PC-3 (cell line): ENCODE measurements at regions not wholly inside any gene's neighbourhood (a gene's known extent, or its start where the extent isn't known, plus 50 kb on each side); places are given as distances from the start of the nearest gene placed in this dataset.

Experiments used
- ATAC-seq: fragments of 200-7000 bp; cut with Tn5 transposase; 2 replicates; pipeline ENCODE4 v1.9.1; 2020; ENCODE audit warnings: mild to moderate bottlenecking, moderate library complexity
- BruUV-seq: library from RNA; stranded (reverse); fragments of 400-500 nt; replicated peaks from 2 replicates; lab custom pipeline; 2021; lab: Mats Ljungman, UMichigan
- CTCF ChIA-PET: fragments of 300-600 bp; sonication (Branson Sonifier 250); formaldehyde crosslinking; loops from one replicate; lab custom pipeline; 2022; ENCODE audit warnings: antibody characterized with exemption; lab: Charles Lee
- POLR2A ChIA-PET: fragments of 300-600 bp; sonication (Branson Sonifier 250); formaldehyde crosslinking; loops from one replicate; lab custom pipeline; 2022; ENCODE audit warnings: antibody characterized with exemption; ENCODE audit not compliant: unreplicated experiment; lab: Charles Lee
- DNase-seq: peaks from one replicate; pipeline ENCODE4 v3.0.0-alpha.2; 2015
- H2AFZ ChIP-seq: fragments of 300-600 bp; sonication (generic); 2 replicates; pipeline ENCODE4 v1.6.0; 2016; ENCODE audit warnings: antibody characterized with exemption, low read length
- H3F3A ChIP-seq: fragments of 300-600 bp; sonication (generic); one replicate; pipeline ENCODE4 v1.6.0; 2017; ENCODE audit warnings: antibody characterized with exemption, low read length, control low read depth, mild to moderate bottlenecking; ENCODE audit not compliant: unreplicated experiment
- H3K27ac ChIP-seq: fragments of 300-600 bp; sonication (generic); 2 replicates; pipeline ENCODE4 v1.5.1; 2016; ENCODE audit warnings: mild to moderate bottlenecking, low read length
- H3K27me3 ChIP-seq: fragments of 300-600 bp; sonication (generic); 2 replicates; pipeline ENCODE4 v1.6.1; 2016; ENCODE audit warnings: low read length, mixed read lengths
- H3K36me3 ChIP-seq: fragments of 300-600 bp; sonication (generic); 2 replicates; pipeline ENCODE4 v1.6.1; 2016; ENCODE audit warnings: low read depth, mixed run types, low read length, mixed read lengths
- H3K4me1 ChIP-seq: fragments of 300-600 bp; sonication (generic); 2 replicates; pipeline ENCODE4 v1.5.1; 2016; ENCODE audit warnings: low read length; ENCODE audit not compliant: insufficient read depth
- H3K4me2 ChIP-seq: fragments of 300-600 bp; sonication (generic); 2 replicates; pipeline ENCODE4 v1.6.0; 2016; ENCODE audit warnings: low read length
- H3K4me3 ChIP-seq: fragments of 300-600 bp; sonication (generic); 2 replicates; pipeline ENCODE4 v1.5.1; 2016; ENCODE audit warnings: mild to moderate bottlenecking, low read length, mixed read lengths
- H3K79me2 ChIP-seq: fragments of 300-600 bp; sonication (generic); 2 replicates; pipeline ENCODE4 v1.6.1; 2017; ENCODE audit warnings: low read length, mixed read lengths
- H3K9ac ChIP-seq: fragments of 300-600 bp; sonication (generic); 2 replicates; pipeline ENCODE4 v1.6.0; 2016; ENCODE audit warnings: mild to moderate bottlenecking, low read length
- H3K9me2 ChIP-seq: fragments of 300-600 bp; sonication (generic); replicated peaks from 2 replicates; pipeline ENCODE4 v1.6.1; 2016; ENCODE audit warnings: mixed run types, low read length, mixed read lengths
- H3K9me3 ChIP-seq: fragments of 300-600 bp; sonication (generic); 2 replicates; pipeline ENCODE4 v1.6.1; 2016; ENCODE audit warnings: low read length, mixed read lengths
- H4K20me1 ChIP-seq: fragments of 300-600 bp; sonication (generic); 2 replicates; pipeline ENCODE4 v1.6.1; 2016; ENCODE audit warnings: low read length, mixed read lengths
- EZH2 ChIP-seq: fragments of 300-600 bp; sonication (generic); IDR thresholded peaks from one replicate; pipeline ENCODE4 v1.6.1; 2017; ENCODE audit warnings: antibody characterized with exemption, mild to moderate bottlenecking, low read length; ENCODE audit not compliant: unreplicated experiment
- EZH2phosphoT487 ChIP-seq: fragments of 300-600 bp; sonication (generic); IDR thresholded peaks from 2 replicates; pipeline ENCODE4 v1.6.1; 2018; ENCODE audit warnings: mild to moderate bottlenecking, antibody characterized with exemption, low read length, borderline replicate concordance
- intact Hi-C: fragments of 100-400 bp; cut with micrococcal nuclease; formaldehyde crosslinking; loops from 2 replicates; pipeline ENCODE4 v1.9.0; 2023
- TF ChIP-seq, protein P1 (sequence below): fragments of 300-600 bp; sonication (generic); conservative IDR thresholded peaks from 2 replicates; pipeline ENCODE4 v1.5.1; 2017; ENCODE audit warnings: antibody characterized with exemption, low read depth, mild to moderate bottlenecking, low read length

DNA sequence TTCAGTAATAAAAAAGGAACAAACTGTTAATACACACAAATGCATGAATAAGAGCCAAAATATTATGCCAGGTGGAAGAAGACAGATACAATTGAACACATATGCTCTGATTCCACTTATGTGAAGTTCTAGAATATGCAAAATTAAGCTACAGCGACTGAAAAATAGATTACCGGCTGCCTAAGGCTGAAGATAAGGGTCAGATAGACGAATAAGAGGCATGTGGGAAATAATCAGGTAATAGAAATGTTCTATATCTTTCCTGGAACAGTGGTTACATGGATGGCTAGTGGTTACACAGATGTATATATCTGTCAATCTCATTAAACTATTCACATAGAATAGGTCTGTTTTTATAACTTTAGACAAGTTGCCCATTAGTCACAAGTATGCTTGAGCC, 51.9 kb upstream of the REG3G start:
- intact Hi-C loops: no loop called here
- TF ChIP-seq EZH2phosphoT487 (no peak), EZH2 (no peak)
- TF ChIP-seq, protein P1, sequence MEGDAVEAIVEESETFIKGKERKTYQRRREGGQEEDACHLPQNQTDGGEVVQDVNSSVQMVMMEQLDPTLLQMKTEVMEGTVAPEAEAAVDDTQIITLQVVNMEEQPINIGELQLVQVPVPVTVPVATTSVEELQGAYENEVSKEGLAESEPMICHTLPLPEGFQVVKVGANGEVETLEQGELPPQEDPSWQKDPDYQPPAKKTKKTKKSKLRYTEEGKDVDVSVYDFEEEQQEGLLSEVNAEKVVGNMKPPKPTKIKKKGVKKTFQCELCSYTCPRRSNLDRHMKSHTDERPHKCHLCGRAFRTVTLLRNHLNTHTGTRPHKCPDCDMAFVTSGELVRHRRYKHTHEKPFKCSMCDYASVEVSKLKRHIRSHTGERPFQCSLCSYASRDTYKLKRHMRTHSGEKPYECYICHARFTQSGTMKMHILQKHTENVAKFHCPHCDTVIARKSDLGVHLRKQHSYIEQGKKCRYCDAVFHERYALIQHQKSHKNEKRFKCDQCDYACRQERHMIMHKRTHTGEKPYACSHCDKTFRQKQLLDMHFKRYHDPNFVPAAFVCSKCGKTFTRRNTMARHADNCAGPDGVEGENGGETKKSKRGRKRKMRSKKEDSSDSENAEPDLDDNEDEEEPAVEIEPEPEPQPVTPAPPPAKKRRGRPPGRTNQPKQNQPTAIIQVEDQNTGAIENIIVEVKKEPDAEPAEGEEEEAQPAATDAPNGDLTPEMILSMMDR: no peak
- POLR2A ChIA-PET: no interaction called here

More for the DNA sequence above, 51.9 kb upstream of the REG3G start:
- Histone ChIP-seq H2AFZ (no peak overlapping the region), H3K9me2 (no peaks in the 10 kb centered on the region), H3K4me2 (no peak overlapping the region), H3K4me3 (no peak overlapping the region), H3K36me3 (no peaks in the 10 kb centered on the region), H3K4me1 (no peaks in the 10 kb centered on the region), H3K27me3 (no peaks in the 10 kb centered on the region), H3F3A (no peaks in the 10 kb centered on the region), H3K27ac (no peak overlapping the region), H3K9ac (no peak overlapping the region), H3K79me2 (no peaks in the 10 kb centered on the region), H3K9me3 (no peaks in the 10 kb centered on the region), H4K20me1 (no peaks in the 10 kb centered on the region)
- DNase-seq (no peak), ATAC-seq (no peak)
- CTCF ChIA-PET: no interaction called here
- no TSS peak for BruUV-seq
